ENCODE measurements at regions not wholly inside any gene's neighbourhood (a gene's known extent, or its start where the extent isn't known, plus 50 kb on each side); places are given as distances from the start of the nearest gene placed in this dataset.

GRCh38 chr16:6605490-6605889 lies 727.2 kb upstream of the RBFOX1 start:
- no peak for TF ChIP-seq POLR2A (IDR thresholded peaks at IDR 0.05)
- TF ChIP-seq, protein P1, sequence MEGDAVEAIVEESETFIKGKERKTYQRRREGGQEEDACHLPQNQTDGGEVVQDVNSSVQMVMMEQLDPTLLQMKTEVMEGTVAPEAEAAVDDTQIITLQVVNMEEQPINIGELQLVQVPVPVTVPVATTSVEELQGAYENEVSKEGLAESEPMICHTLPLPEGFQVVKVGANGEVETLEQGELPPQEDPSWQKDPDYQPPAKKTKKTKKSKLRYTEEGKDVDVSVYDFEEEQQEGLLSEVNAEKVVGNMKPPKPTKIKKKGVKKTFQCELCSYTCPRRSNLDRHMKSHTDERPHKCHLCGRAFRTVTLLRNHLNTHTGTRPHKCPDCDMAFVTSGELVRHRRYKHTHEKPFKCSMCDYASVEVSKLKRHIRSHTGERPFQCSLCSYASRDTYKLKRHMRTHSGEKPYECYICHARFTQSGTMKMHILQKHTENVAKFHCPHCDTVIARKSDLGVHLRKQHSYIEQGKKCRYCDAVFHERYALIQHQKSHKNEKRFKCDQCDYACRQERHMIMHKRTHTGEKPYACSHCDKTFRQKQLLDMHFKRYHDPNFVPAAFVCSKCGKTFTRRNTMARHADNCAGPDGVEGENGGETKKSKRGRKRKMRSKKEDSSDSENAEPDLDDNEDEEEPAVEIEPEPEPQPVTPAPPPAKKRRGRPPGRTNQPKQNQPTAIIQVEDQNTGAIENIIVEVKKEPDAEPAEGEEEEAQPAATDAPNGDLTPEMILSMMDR (IDR thresholded peaks at IDR 0.05 in 8 of 11, conservative IDR thresholded peaks at IDR 0.05 in 3 of 11), result no peak
